ENCODE measurements at regions not wholly inside any gene's neighbourhood (a gene's known extent, or its start where the extent isn't known, plus 50 kb on each side); places are given as distances from the start of the nearest gene placed in this dataset.

- Histone ChIP-seq H4K20me1 (ENCODE audit: insufficient read depth, low read length, poor library complexity, severe bottlenecking) (no peaks in the 10 kb centered on the region), H2AFZ (ENCODE audit: low read length) (no peak overlapping the region), H3K79me2 (ENCODE audit: insufficient read depth, low read length) (no peaks in the 10 kb centered on the region), H3K27me3 (ENCODE audit: insufficient read depth, low read length, poor library complexity, severe bottlenecking) (no peaks in the 10 kb centered on the region), H3K4me3 (ENCODE audit: low read length, poor library complexity, severe bottlenecking) (no peak overlapping the region), H3F3A (ENCODE audit: low read depth) (no peaks in the 10 kb centered on the region), H3K4me2 (ENCODE audit: low read depth, low read length, poor library complexity, severe bottlenecking) (no peak overlapping the region), H3K9me3 (ENCODE audit: insufficient read depth, low read depth, low read length) (no peaks in the 10 kb centered on the region), H3K9ac (ENCODE audit: low read depth, low read length, poor library complexity, severe bottlenecking) (no peak overlapping the region), H3K9me2 (replicated peaks; ENCODE audit: low read depth, low read length) (no peaks in the 10 kb centered on the region), H3K36me3 (ENCODE audit: insufficient read depth, low read length) (no peaks in the 10 kb centered on the region), H3K4me1 (ENCODE audit: insufficient read depth, low read length, poor library complexity, severe bottlenecking) (no peaks in the 10 kb centered on the region)
- no peak for TF ChIP-seq EZH2phosphoT487 (IDR thresholded peaks at IDR 0.05; ENCODE audit: borderline replicate concordance)
- TF ChIP-seq, protein P1, sequence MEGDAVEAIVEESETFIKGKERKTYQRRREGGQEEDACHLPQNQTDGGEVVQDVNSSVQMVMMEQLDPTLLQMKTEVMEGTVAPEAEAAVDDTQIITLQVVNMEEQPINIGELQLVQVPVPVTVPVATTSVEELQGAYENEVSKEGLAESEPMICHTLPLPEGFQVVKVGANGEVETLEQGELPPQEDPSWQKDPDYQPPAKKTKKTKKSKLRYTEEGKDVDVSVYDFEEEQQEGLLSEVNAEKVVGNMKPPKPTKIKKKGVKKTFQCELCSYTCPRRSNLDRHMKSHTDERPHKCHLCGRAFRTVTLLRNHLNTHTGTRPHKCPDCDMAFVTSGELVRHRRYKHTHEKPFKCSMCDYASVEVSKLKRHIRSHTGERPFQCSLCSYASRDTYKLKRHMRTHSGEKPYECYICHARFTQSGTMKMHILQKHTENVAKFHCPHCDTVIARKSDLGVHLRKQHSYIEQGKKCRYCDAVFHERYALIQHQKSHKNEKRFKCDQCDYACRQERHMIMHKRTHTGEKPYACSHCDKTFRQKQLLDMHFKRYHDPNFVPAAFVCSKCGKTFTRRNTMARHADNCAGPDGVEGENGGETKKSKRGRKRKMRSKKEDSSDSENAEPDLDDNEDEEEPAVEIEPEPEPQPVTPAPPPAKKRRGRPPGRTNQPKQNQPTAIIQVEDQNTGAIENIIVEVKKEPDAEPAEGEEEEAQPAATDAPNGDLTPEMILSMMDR (conservative IDR thresholded peaks at IDR 0.05; ENCODE audit: low read length): no peak
Measured at GRCh38 chr5:130267926-130268325, 363.7 kb downstream of the CHSY3 start.

- no peaks in the 10 kb centered on the region for H3K9me3 ChIP-seq (ENCODE audit: insufficient read depth, low read depth, low read length)
Measured at GRCh38 chr5:130260481-130260880, 356.2 kb downstream of the CHSY3 start.

DNA sequence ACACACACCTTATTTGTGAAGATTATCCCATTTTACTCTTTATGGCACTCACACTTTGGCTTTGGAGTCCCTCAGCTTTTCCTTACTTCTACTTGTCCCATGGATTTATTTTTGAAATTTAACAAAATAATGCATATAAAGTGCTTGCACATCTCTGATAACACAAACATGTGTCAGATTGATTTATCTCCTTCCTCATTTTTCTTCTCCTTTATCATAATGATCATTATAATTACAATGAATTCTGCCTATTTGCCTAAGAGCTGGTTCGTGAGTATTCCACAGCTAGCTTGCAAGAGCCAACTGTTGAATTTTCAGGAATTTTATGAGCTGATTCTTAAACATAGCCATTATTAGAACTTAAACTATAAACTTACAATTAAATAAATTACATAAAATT, 347.7 kb downstream of the CHSY3 start:
- no peaks in the 10 kb centered on the region for H3K36me3 ChIP-seq (ENCODE audit: insufficient read depth, low read length)

More at GRCh38 chr5:130260481-130260880, 356.2 kb downstream of the CHSY3 start:
- Histone ChIP-seq H3K4me3 (ENCODE audit: low read length, poor library complexity, severe bottlenecking) (no peak overlapping the region), H3K9me2 (replicated peaks; ENCODE audit: low read depth, low read length) (no peaks in the 10 kb centered on the region), H3F3A (ENCODE audit: low read depth) (no peaks in the 10 kb centered on the region), H3K4me2 (ENCODE audit: low read depth, low read length, poor library complexity, severe bottlenecking) (no peak overlapping the region), H3K36me3 (ENCODE audit: insufficient read depth, low read length) (no peaks in the 10 kb centered on the region), H2AFZ (ENCODE audit: low read length) (no peak overlapping the region), H4K20me1 (ENCODE audit: insufficient read depth, low read length, poor library complexity, severe bottlenecking) (no peaks in the 10 kb centered on the region), H3K9ac (ENCODE audit: low read depth, low read length, poor library complexity, severe bottlenecking) (no peak overlapping the region), H3K27me3 (ENCODE audit: insufficient read depth, low read length, poor library complexity, severe bottlenecking) (no peaks in the 10 kb centered on the region), H3K79me2 (ENCODE audit: insufficient read depth, low read length) (no peaks in the 10 kb centered on the region), H3K4me1 (ENCODE audit: insufficient read depth, low read length, poor library complexity, severe bottlenecking) (no peaks in the 10 kb centered on the region)
- TF ChIP-seq, protein P1 (conservative IDR thresholded peaks at IDR 0.05; ENCODE audit: low read length): no peak
- no peak for TF ChIP-seq EZH2phosphoT487 (IDR thresholded peaks at IDR 0.05; ENCODE audit: borderline replicate concordance)

DNA sequence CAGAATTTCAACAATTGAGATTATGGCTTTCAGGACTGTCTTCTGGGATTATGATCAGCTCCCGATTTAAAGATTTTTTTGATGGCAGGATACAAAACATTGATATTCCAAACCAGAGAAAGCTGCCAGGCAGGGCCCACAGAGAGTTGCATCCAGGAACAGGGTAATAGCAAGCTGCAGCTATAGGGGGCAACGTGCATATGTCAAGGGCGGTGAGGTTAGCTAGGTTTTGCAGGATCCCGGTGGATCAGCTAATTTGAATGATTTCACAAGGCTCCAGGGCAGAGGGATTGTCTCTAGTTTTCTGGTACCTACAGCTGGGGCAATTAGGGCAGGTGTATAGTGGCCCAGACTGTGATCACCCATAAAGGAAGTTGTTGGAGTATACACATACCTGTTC, 339.4 kb downstream of the CHSY3 start:
- no peaks in the 10 kb centered on the region for H3K27me3 ChIP-seq (ENCODE audit: insufficient read depth, low read length, poor library complexity, severe bottlenecking)
- H3K36me3 ChIP-seq (ENCODE audit: insufficient read depth, low read length): no peaks in the 10 kb centered on the region
- no peaks in the 10 kb centered on the region for H4K20me1 ChIP-seq (ENCODE audit: insufficient read depth, low read length, poor library complexity, severe bottlenecking)
- no peak overlapping the region for H3K4me3 ChIP-seq (ENCODE audit: low read length, poor library complexity, severe bottlenecking)
- no peaks in the 10 kb centered on the region for H3F3A ChIP-seq (ENCODE audit: low read depth)
- no peak overlapping the region for H3K4me2 ChIP-seq (ENCODE audit: low read depth, low read length, poor library complexity, severe bottlenecking)
- no peak overlapping the region for H2AFZ ChIP-seq (ENCODE audit: low read length)
- no peak overlapping the region for H3K9ac ChIP-seq (ENCODE audit: low read depth, low read length, poor library complexity, severe bottlenecking)
- TF ChIP-seq, protein P1 (conservative IDR thresholded peaks at IDR 0.05; ENCODE audit: low read length): no peak
- no peak for TF ChIP-seq EZH2phosphoT487 (IDR thresholded peaks at IDR 0.05; ENCODE audit: borderline replicate concordance)
- H3K4me1 ChIP-seq (ENCODE audit: insufficient read depth, low read length, poor library complexity, severe bottlenecking): no peaks in the 10 kb centered on the region
- no peaks in the 10 kb centered on the region for H3K9me3 ChIP-seq (ENCODE audit: insufficient read depth, low read depth, low read length)
- no peaks in the 10 kb centered on the region for H3K79me2 ChIP-seq (ENCODE audit: insufficient read depth, low read length)
- H3K9me2 ChIP-seq (replicated peaks; ENCODE audit: low read depth, low read length): no peaks in the 10 kb centered on the region

More for the DNA sequence above, 347.7 kb downstream of the CHSY3 start:
- no peaks in the 10 kb centered on the region for H3F3A ChIP-seq (ENCODE audit: low read depth)
- no peaks in the 10 kb centered on the region for H4K20me1 ChIP-seq (ENCODE audit: insufficient read depth, low read length, poor library complexity, severe bottlenecking)
- H3K4me2 ChIP-seq (ENCODE audit: low read depth, low read length, poor library complexity, severe bottlenecking): no peak overlapping the region
- no peak overlapping the region for H3K9ac ChIP-seq (ENCODE audit: low read depth, low read length, poor library complexity, severe bottlenecking)
- H3K9me3 ChIP-seq (ENCODE audit: insufficient read depth, low read depth, low read length): no peaks in the 10 kb centered on the region
- H3K79me2 ChIP-seq (ENCODE audit: insufficient read depth, low read length): no peaks in the 10 kb centered on the region
- no peak overlapping the region for H3K4me3 ChIP-seq (ENCODE audit: low read length, poor library complexity, severe bottlenecking)
- no peaks in the 10 kb centered on the region for H3K4me1 ChIP-seq (ENCODE audit: insufficient read depth, low read length, poor library complexity, severe bottlenecking)
- no peak overlapping the region for H2AFZ ChIP-seq (ENCODE audit: low read length)
- H3K27me3 ChIP-seq (ENCODE audit: insufficient read depth, low read length, poor library complexity, severe bottlenecking): no peaks in the 10 kb centered on the region
- TF ChIP-seq EZH2phosphoT487 (IDR thresholded peaks at IDR 0.05; ENCODE audit: borderline replicate concordance): no peak
- H3K9me2 ChIP-seq (replicated peaks; ENCODE audit: low read depth, low read length): no peaks in the 10 kb centered on the region
